Esophagus squamous epithelium (tissue), 4 donors: ENCODE measurements at regions not wholly inside any gene's neighbourhood (a gene's known extent, or its start where the extent isn't known, plus 50 kb on each side); places are given as distances from the start of the nearest gene placed in this dataset.

Experiments
- POLR2A ChIP-seq, 4 donors: fragments of 450-650 bp; IDR thresholded peaks; one replicate each; pipeline ENCODE4 v1.6.1; 2017; ENCODE audit warnings: antibody characterized with exemption in 4 of 4, mild to moderate bottlenecking in 4 of 4, moderate library complexity in 3 of 4
- TF ChIP-seq, protein P1 (sequence below), 6 experiments: fragments of 450-650 bp in 4 of 6; fragments of 200-600 bp in 2 of 6; sonication (generic) in 2 of 6; IDR thresholded peaks; one replicate each; pipeline ENCODE4 v1.5.1; 2016 to 2019; ENCODE audit warnings: antibody characterized with exemption in 6 of 6, mild to moderate bottlenecking in 4 of 6, moderate library complexity in 4 of 6

DNA sequence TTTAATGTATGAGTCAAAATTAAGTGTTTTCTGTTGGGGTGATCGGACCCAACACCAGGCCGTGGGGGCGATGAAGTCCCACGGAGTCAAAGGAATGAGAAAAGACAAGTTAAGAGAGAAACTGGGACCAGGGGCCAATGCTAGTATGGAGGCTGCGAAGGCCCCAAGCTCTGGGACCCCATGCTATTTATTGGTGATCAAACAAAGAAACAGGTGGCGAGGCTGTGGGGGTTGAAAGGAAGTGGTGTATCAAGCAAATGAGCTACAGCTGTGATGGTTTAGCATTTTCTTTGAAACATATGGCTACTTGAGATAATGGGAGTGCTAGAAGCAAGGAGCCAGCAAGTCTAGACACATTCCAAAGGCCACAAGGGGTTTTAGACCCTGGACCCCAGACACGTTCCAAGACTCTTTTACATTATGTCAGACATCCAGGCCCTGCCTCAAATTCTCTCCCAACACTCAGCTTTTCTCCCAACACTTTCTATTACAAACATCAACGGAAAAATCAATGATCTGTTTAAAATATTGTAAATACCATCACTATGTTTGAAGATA is 56.0 kb upstream of the SNRPN start:
- TF ChIP-seq, protein P1, sequence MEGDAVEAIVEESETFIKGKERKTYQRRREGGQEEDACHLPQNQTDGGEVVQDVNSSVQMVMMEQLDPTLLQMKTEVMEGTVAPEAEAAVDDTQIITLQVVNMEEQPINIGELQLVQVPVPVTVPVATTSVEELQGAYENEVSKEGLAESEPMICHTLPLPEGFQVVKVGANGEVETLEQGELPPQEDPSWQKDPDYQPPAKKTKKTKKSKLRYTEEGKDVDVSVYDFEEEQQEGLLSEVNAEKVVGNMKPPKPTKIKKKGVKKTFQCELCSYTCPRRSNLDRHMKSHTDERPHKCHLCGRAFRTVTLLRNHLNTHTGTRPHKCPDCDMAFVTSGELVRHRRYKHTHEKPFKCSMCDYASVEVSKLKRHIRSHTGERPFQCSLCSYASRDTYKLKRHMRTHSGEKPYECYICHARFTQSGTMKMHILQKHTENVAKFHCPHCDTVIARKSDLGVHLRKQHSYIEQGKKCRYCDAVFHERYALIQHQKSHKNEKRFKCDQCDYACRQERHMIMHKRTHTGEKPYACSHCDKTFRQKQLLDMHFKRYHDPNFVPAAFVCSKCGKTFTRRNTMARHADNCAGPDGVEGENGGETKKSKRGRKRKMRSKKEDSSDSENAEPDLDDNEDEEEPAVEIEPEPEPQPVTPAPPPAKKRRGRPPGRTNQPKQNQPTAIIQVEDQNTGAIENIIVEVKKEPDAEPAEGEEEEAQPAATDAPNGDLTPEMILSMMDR (IDR thresholded peaks at IDR 0.05): no peak
- TF ChIP-seq POLR2A (IDR thresholded peaks at IDR 0.05): no peak
